ENCODE measurements at regions not wholly inside any gene's neighbourhood (a gene's known extent, or its start where the extent isn't known, plus 50 kb on each side); places are given as distances from the start of the nearest gene placed in this dataset.

- TF ChIP-seq CTCF (IDR thresholded peaks at IDR 0.05; ENCODE audit: low read depth, low read length, poor library complexity, severe bottlenecking) (no peak), EZH2phosphoT487 (IDR thresholded peaks at IDR 0.05; ENCODE audit: borderline replicate concordance, low read length) (no peak)
Observed at GRCh38 chr6:14706378-14706929, 539.4 kb upstream of the JARID2 start.
